Cardiac muscle cell (in vitro differentiated cells and primary cell): ENCODE measurements at regions not wholly inside any gene's neighbourhood (a gene's known extent, or its start where the extent isn't known, plus 50 kb on each side); places are given as distances from the start of the nearest gene placed in this dataset.

Experiments used
- DNase-seq, 2 donors: peaks; one replicate each; pipeline versions ENCODE4 v3.0.0 to v3.0.0-alpha.2; 2010 to 2017; ENCODE audit warnings: low read depth in 1 of 2, low spot score in 1 of 2
- H3K27ac ChIP-seq: fragments of 200-600 bp; sonication (generic); 2 replicates; pipeline ENCODE4 v1.5.1; 2016
- H3K27me3 ChIP-seq: fragments of 200-600 bp; sonication (generic); 2 replicates; pipeline ENCODE4 v1.6.0; 2016; ENCODE audit warnings: control low read depth
- H3K36me3 ChIP-seq: fragments of 200-600 bp; sonication (generic); 2 replicates; pipeline ENCODE4 v1.5.1; 2016; ENCODE audit warnings: control low read depth
- H3K4me1 ChIP-seq: fragments of 200-600 bp; sonication (generic); 2 replicates; pipeline ENCODE4 v1.8.1; 2017; ENCODE audit warnings: low read depth, mild to moderate bottlenecking, mixed run types
- H3K4me3 ChIP-seq: fragments of 200-600 bp; sonication (generic); 2 replicates; pipeline ENCODE4 v1.5.1; 2016; ENCODE audit warnings: mild to moderate bottlenecking
- H3K9me3 ChIP-seq: fragments of 200-600 bp; sonication (generic); 2 replicates; pipeline ENCODE4 v1.5.1; 2017; ENCODE audit warnings: low read depth, mild to moderate bottlenecking, control low read depth
- CTCF ChIP-seq: IDR thresholded peaks from 2 replicates; pipeline ENCODE4 v1.5.1; 2012; ENCODE audit warnings: low read depth, mild to moderate bottlenecking, low read length

DNA sequence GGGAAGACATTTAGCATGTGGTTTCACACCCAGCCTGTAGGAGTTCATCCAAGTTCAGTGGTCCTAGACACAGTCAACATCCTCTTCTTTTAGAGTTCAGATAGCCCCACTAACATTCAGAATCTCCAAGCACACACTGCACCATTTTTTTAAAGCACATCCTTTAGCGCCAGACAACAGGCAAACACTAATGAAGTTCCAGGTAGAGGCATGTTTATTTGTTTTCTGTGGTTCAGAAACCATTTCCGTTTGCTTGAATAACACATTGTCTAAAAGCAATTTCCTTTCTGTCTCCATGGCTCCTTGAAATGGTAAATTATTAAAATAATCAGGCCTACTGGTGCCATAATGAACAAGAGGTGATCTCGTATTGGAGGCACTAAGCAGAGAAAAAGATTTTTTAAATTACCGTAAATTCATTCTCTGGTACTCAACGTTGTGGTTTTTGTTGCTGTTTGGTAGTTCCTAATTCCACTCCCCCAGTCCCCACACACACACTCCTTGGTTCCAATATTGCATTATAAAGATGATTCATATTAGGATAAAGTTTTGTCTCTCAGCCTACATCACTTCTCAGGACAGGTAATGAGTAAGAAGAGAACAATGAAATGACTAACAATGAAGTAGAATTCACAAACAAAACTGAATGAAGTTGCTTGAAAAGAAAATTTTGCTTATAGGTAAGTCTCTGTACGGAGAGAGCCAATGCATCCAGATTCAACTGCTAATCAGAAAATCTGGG, 153.1 kb downstream of the PCSK1 start:
- Histone ChIP-seq H3K4me1 (no peaks in the 10 kb centered on the region), H3K4me3 (no peak overlapping the region), H3K36me3 (no peaks in the 10 kb centered on the region), H3K27ac (no peak overlapping the region), H3K27me3 (no peaks in the 10 kb centered on the region), H3K9me3 (no peaks in the 10 kb centered on the region)
- peak in 1 of 2 donors; percentile 27 for DNase-seq
- TF ChIP-seq CTCF: no peak

GRCh38 chr5:96278981-96279380, 154.1 kb downstream of the PCSK1 start:
- Histone ChIP-seq H3K4me3 (no peak overlapping the region), H3K27me3 (no peaks in the 10 kb centered on the region), H3K4me1 (no peaks in the 10 kb centered on the region), H3K36me3 (no peaks in the 10 kb centered on the region), H3K27ac (no peak overlapping the region), H3K9me3 (no peaks in the 10 kb centered on the region)
- no peak for DNase-seq
- TF ChIP-seq CTCF: no peak

GRCh38 chr5:96275051-96275450, 158.0 kb downstream of the PCSK1 start:
- TF ChIP-seq CTCF: no peak
- Histone ChIP-seq H3K4me3 (no peak overlapping the region), H3K27me3 (no peaks in the 10 kb centered on the region), H3K4me1 (no peaks in the 10 kb centered on the region), H3K9me3 (no peaks in the 10 kb centered on the region), H3K27ac (no peak overlapping the region), H3K36me3 (no peaks in the 10 kb centered on the region)
- no peak for DNase-seq

- no peak for TF ChIP-seq CTCF
- no peaks in the 10 kb centered on the region for H3K4me1 ChIP-seq
- no peaks in the 10 kb centered on the region for H3K9me3 ChIP-seq
- no peaks in the 10 kb centered on the region for H3K36me3 ChIP-seq
- H3K27me3 ChIP-seq: no peaks in the 10 kb centered on the region
- H3K27ac ChIP-seq: no peak overlapping the region
- DNase-seq: no peak
- no peak overlapping the region for H3K4me3 ChIP-seq
These were observed 167.6 kb downstream of the PCSK1 start for GRCh38 chr5:96265487-96265886.

- no peaks in the 10 kb centered on the region for H3K4me1 ChIP-seq
- no peak overlapping the region for H3K27ac ChIP-seq
These were observed 169.0 kb downstream of the PCSK1 start for GRCh38 chr5:96264047-96264446.

More at GRCh38 chr5:96264047-96264446, 169.0 kb downstream of the PCSK1 start:
- H3K4me3 ChIP-seq: no peak overlapping the region
- H3K36me3 ChIP-seq: no peaks in the 10 kb centered on the region
- TF ChIP-seq CTCF: no peak
- no peaks in the 10 kb centered on the region for H3K9me3 ChIP-seq
- no peaks in the 10 kb centered on the region for H3K27me3 ChIP-seq
- DNase-seq: no peak
